ENCODE measurements at regions not wholly inside any gene's neighbourhood (a gene's known extent, or its start where the extent isn't known, plus 50 kb on each side); places are given as distances from the start of the nearest gene placed in this dataset.

- no peak overlapping the region for H2BK5ac ChIP-seq (ENCODE audit: low read length)
- no peak overlapping the region for H4K8ac ChIP-seq (ENCODE audit: low read depth, low read length)
- H3K79me1 ChIP-seq (ENCODE audit: low read length): no peaks in the 10 kb centered on the region
- no peak overlapping the region for H3K18ac ChIP-seq (ENCODE audit: low read length)
- no CpG with 5 or more reads among the region's 4 CpGs for WGBS (ENCODE audit: extremely low coverage, insufficient coverage, low lambda C conversion rate)
- no peak overlapping the region for H2BK15ac ChIP-seq (replicated peaks; ENCODE audit: low read depth)
- H3K4me2 ChIP-seq (ENCODE audit: low read length): no peak overlapping the region
- DNase-seq: no peak
- no peak overlapping the region for H4K5ac ChIP-seq (ENCODE audit: low read length)
- no peak overlapping the region for H2AK5ac ChIP-seq (ENCODE audit: low read length)
- no peaks in the 10 kb centered on the region for H3K4me1 ChIP-seq (ENCODE audit: control insufficient read depth, low read depth, low read length)
- no peak overlapping the region for H3K23ac ChIP-seq (ENCODE audit: low read length)
- H3K4me3 ChIP-seq (ENCODE audit: low read length): no peak overlapping the region
- H3K56ac ChIP-seq (ENCODE audit: low read length): no peak overlapping the region
- no peak overlapping the region for H3K9ac ChIP-seq (ENCODE audit: low read length)
- H3K27me3 ChIP-seq (ENCODE audit: insufficient read depth, low read length, poor library complexity): no peaks in the 10 kb centered on the region
- H2BK120ac ChIP-seq (ENCODE audit: low read depth, low read length): no peak overlapping the region
- H3K27ac ChIP-seq (ENCODE audit: low read depth, low read length): no peak overlapping the region
- no peaks in the 10 kb centered on the region for H3K79me2 ChIP-seq (ENCODE audit: control insufficient read depth, insufficient read depth, low read length)
- no peak overlapping the region for H3K4ac ChIP-seq (ENCODE audit: low read depth, low read length)
- no peaks in the 10 kb centered on the region for H3K36me3 ChIP-seq (ENCODE audit: control insufficient read depth, insufficient read depth, low read length)
These were observed 102.1 kb upstream of the LNX1 start for GRCh38 chr4:53693408-53693807.

DNA sequence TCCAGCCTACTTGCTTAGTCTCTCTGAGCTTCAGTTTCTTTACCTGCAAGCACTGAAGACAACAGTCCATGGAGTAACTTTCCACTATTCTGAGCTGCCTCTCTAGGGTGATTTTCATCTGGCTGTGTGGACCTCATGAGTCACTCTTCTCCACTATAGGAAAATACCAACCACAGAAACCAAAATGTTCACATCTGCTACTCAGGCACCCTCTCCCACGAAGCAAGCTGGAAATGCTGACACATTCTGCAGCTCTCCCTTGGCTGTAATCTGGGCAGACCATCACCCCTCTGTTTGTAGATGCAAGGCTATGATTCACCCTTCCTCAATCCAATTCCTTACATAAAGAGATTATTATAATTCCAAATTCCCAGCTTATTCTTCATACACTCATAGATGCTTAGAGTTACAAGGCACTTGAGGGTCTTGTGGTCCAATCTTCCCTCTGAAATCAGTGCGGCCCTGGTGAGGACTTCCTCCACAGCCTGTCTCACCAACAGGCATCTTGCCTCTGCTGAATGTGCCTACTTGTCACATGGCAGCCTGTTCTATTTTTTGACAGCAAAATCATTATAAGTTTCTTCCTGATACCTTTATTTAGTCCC, 97.0 kb upstream of the LNX1 start:
- Histone ChIP-seq H3K23ac (ENCODE audit: low read length) (no peak overlapping the region), H3K4ac (ENCODE audit: low read depth, low read length) (no peak overlapping the region), H4K8ac (ENCODE audit: low read depth, low read length) (no peak overlapping the region), H4K5ac (ENCODE audit: low read length) (no peak overlapping the region), H3K4me3 (ENCODE audit: low read length) (no peak overlapping the region), H2BK5ac (ENCODE audit: low read length) (no peak overlapping the region), H3K4me1 (ENCODE audit: control insufficient read depth, low read depth, low read length) (no peaks in the 10 kb centered on the region), H3K36me3 (ENCODE audit: control insufficient read depth, insufficient read depth, low read length) (no peaks in the 10 kb centered on the region), H2AK5ac (ENCODE audit: low read length) (no peak overlapping the region), H3K79me1 (ENCODE audit: low read length) (no peaks in the 10 kb centered on the region), H3K9ac (ENCODE audit: low read length) (no peak overlapping the region), H3K18ac (ENCODE audit: low read length) (no peak overlapping the region), H3K27me3 (ENCODE audit: insufficient read depth, low read length, poor library complexity) (no peaks in the 10 kb centered on the region), H2BK15ac (replicated peaks; ENCODE audit: low read depth) (no peak overlapping the region), H3K79me2 (ENCODE audit: control insufficient read depth, insufficient read depth, low read length) (no peaks in the 10 kb centered on the region), H3K27ac (ENCODE audit: low read depth, low read length) (no peak overlapping the region), H3K4me2 (ENCODE audit: low read length) (no peak overlapping the region), H3K56ac (ENCODE audit: low read length) (no peak overlapping the region), H2BK120ac (ENCODE audit: low read depth, low read length) (no peak overlapping the region)
- WGBS (ENCODE audit: extremely low coverage, insufficient coverage, low lambda C conversion rate): no CpG with 5 or more reads among the region's 2 CpGs
- no peak for DNase-seq

- no peaks in the 10 kb centered on the region for H3K36me3 ChIP-seq (ENCODE audit: control insufficient read depth, insufficient read depth, low read length)
- no peak overlapping the region for H2BK5ac ChIP-seq (ENCODE audit: low read length)
- no CpG with 5 or more reads among the region's 1 CpG for WGBS (ENCODE audit: extremely low coverage, insufficient coverage, low lambda C conversion rate)
- H2BK120ac ChIP-seq (ENCODE audit: low read depth, low read length): no peak overlapping the region
- no peak overlapping the region for H3K56ac ChIP-seq (ENCODE audit: low read length)
- H2BK15ac ChIP-seq (replicated peaks; ENCODE audit: low read depth): no peak overlapping the region
- H3K4me3 ChIP-seq (ENCODE audit: low read length): no peak overlapping the region
- no peaks in the 10 kb centered on the region for H3K79me1 ChIP-seq (ENCODE audit: low read length)
- no peak overlapping the region for H4K8ac ChIP-seq (ENCODE audit: low read depth, low read length)
- DNase-seq: no peak
- no peak overlapping the region for H3K27ac ChIP-seq (ENCODE audit: low read depth, low read length)
- H3K27me3 ChIP-seq (ENCODE audit: insufficient read depth, low read length, poor library complexity): no peaks in the 10 kb centered on the region
- H3K9ac ChIP-seq (ENCODE audit: low read length): no peak overlapping the region
- no peak overlapping the region for H4K5ac ChIP-seq (ENCODE audit: low read length)
- H3K4me2 ChIP-seq (ENCODE audit: low read length): no peak overlapping the region
- no peaks in the 10 kb centered on the region for H3K4me1 ChIP-seq (ENCODE audit: control insufficient read depth, low read depth, low read length)
- H3K79me2 ChIP-seq (ENCODE audit: control insufficient read depth, insufficient read depth, low read length): no peaks in the 10 kb centered on the region
- H3K23ac ChIP-seq (ENCODE audit: low read length): no peak overlapping the region
- no peak overlapping the region for H2AK5ac ChIP-seq (ENCODE audit: low read length)
- no peak overlapping the region for H3K4ac ChIP-seq (ENCODE audit: low read depth, low read length)
- no peak overlapping the region for H3K18ac ChIP-seq (ENCODE audit: low read length)
These were observed 95.2 kb upstream of the LNX1 start for GRCh38 chr4:53686521-53686920.

DNA sequence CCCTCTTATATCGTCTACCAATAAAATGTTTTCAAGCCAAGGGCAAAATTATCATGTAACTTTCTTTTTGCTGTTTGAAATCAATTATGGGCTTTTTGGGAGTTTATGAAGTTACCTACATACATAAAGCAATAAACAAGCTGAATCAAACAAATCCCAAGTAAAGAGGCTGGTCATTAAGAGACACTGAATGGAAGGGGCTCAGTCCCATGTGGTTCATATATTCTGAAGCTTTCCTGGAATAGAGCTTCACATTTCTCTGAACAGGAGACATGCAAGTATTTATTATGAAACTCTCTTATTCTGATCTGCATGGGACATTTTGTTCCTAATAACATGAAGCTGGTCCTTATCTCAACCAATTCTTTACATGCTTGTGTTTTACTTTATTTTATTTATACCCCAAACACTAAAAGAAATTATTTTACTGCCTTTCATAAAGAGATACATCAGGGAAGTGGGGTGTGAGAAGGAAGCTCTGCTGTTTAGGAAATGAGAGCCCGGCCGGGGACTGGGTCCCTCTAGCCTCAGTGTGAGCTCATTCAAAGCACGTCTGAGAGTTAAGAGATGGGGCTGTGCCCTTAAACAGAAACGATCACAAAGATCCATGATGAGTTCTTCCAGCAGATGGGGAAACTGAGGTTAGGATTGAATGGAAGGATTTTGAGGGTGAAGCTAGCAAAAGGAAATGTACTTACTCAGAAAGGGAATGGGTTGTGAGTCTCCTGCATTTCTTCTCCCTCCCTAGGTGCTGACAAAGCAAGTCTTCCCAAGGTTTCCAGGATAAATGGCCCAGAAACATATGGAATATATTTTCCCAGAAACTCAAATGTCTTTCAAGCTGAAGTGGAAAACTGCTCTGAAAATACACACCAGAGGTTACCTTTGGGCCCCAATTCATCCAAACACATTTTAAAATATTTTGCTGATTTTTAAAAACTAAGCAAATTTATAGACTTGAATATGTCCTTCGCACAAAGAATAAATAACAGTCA, 93.1 kb upstream of the LNX1 start:
- no peaks in the 10 kb centered on the region for H3K4me1 ChIP-seq (ENCODE audit: control insufficient read depth, low read depth, low read length)
- H2BK5ac ChIP-seq (ENCODE audit: low read length): no peak overlapping the region
- no peak overlapping the region for H2BK120ac ChIP-seq (ENCODE audit: low read depth, low read length)
- H2BK15ac ChIP-seq (replicated peaks; ENCODE audit: low read depth): no peak overlapping the region
- no peak overlapping the region for H4K5ac ChIP-seq (ENCODE audit: low read length)
- no peak overlapping the region for H2AK5ac ChIP-seq (ENCODE audit: low read length)
- no peak overlapping the region for H3K18ac ChIP-seq (ENCODE audit: low read length)
- no peaks in the 10 kb centered on the region for H3K79me2 ChIP-seq (ENCODE audit: control insufficient read depth, insufficient read depth, low read length)
- H4K8ac ChIP-seq (ENCODE audit: low read depth, low read length): no peak overlapping the region
- H3K23ac ChIP-seq (ENCODE audit: low read length): no peak overlapping the region
- H3K4me3 ChIP-seq (ENCODE audit: low read length): no peak overlapping the region
- no peak overlapping the region for H3K27ac ChIP-seq (ENCODE audit: low read depth, low read length)
- H3K79me1 ChIP-seq (ENCODE audit: low read length): no peaks in the 10 kb centered on the region
- DNase-seq: no peak
- no peak overlapping the region for H3K9ac ChIP-seq (ENCODE audit: low read length)
- no peaks in the 10 kb centered on the region for H3K27me3 ChIP-seq (ENCODE audit: insufficient read depth, low read length, poor library complexity)
- no peak overlapping the region for H3K56ac ChIP-seq (ENCODE audit: low read length)
- H3K4ac ChIP-seq (ENCODE audit: low read depth, low read length): no peak overlapping the region
- WGBS (ENCODE audit: extremely low coverage, insufficient coverage, low lambda C conversion rate): no CpG with 5 or more reads among the region's 6 CpGs
- H3K36me3 ChIP-seq (ENCODE audit: control insufficient read depth, insufficient read depth, low read length): no peaks in the 10 kb centered on the region
- H3K4me2 ChIP-seq (ENCODE audit: low read length): no peak overlapping the region

DNA sequence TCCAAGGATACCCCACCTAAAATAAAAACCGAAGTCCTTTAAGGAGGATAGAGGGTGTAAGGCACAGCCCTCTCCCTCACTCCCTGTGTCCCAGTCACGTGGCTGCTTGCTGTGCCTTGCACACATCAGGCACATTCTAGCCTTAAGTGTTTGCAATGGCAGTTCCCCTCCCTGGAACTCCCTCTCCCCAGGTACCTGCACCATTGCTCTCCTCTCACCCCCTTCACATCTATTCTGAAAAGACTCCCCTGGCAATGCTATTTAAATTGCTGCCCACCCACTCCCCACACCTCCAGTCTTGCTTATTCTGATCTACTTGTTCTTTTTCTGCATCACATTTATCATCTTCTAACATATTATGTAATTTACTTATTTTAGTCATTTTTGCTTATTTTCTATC, 91.6 kb upstream of the LNX1 start:
- H3K4ac ChIP-seq (ENCODE audit: low read depth, low read length): no peak overlapping the region
- DNase-seq: no peak
- no peak overlapping the region for H2BK5ac ChIP-seq (ENCODE audit: low read length)
- no peak overlapping the region for H4K8ac ChIP-seq (ENCODE audit: low read depth, low read length)
- no peak overlapping the region for H3K4me3 ChIP-seq (ENCODE audit: low read length)
- no peaks in the 10 kb centered on the region for H3K79me1 ChIP-seq (ENCODE audit: low read length)
- no peak overlapping the region for H2BK15ac ChIP-seq (replicated peaks; ENCODE audit: low read depth)
- H2AK5ac ChIP-seq (ENCODE audit: low read length): no peak overlapping the region
- no peak overlapping the region for H2BK120ac ChIP-seq (ENCODE audit: low read depth, low read length)
- H3K56ac ChIP-seq (ENCODE audit: low read length): no peak overlapping the region
- H3K9ac ChIP-seq (ENCODE audit: low read length): no peak overlapping the region
- H3K23ac ChIP-seq (ENCODE audit: low read length): no peak overlapping the region
- no peak overlapping the region for H3K18ac ChIP-seq (ENCODE audit: low read length)
- H3K79me2 ChIP-seq (ENCODE audit: control insufficient read depth, insufficient read depth, low read length): no peaks in the 10 kb centered on the region
- no peaks in the 10 kb centered on the region for H3K4me1 ChIP-seq (ENCODE audit: control insufficient read depth, low read depth, low read length)
- WGBS (ENCODE audit: extremely low coverage, insufficient coverage, low lambda C conversion rate): no CpG with 5 or more reads among the region's 2 CpGs
- no peak overlapping the region for H4K5ac ChIP-seq (ENCODE audit: low read length)
- no peaks in the 10 kb centered on the region for H3K27me3 ChIP-seq (ENCODE audit: insufficient read depth, low read length, poor library complexity)
- no peak overlapping the region for H3K4me2 ChIP-seq (ENCODE audit: low read length)
- H3K27ac ChIP-seq (ENCODE audit: low read depth, low read length): no peak overlapping the region
- H3K36me3 ChIP-seq (ENCODE audit: control insufficient read depth, insufficient read depth, low read length): no peaks in the 10 kb centered on the region
